ENCODE measurements at regions not wholly inside any gene's neighbourhood (a gene's known extent, or its start where the extent isn't known, plus 50 kb on each side); places are given as distances from the start of the nearest gene placed in this dataset.
A peak's percentile ranks its signal among the peaks of the same experiment; 100 is the strongest.

- H3K4me1 ChIP-seq (ENCODE audit: control insufficient read depth, insufficient read depth, low read length), result peaks cover 16% of the 10 kb centered on the region
- WGBS, 2 experiments (ENCODE audit: extremely low coverage in 2 of 2, insufficient read length in 1 of 2), result no CpG with 5 or more reads among the region's 6 CpGs
Measured at GRCh38 chr12:67431411-67432020, 162.4 kb downstream of the CAND1 start.

More at GRCh38 chr12:67431411-67432020, 162.4 kb downstream of the CAND1 start:
- CTCF ChIA-PET, result interaction anchor here (1.0 kb wide), 1 partner anchor 76 kb away, joined by 3 read pairs; no protein-coding TSS in a partner anchor
- Histone ChIP-seq H2BK120ac (ENCODE audit: low read depth, low read length) (no peak overlapping the region), H3K9me1 (ENCODE audit: insufficient read depth, low read length) (peaks cover 8% of the 10 kb centered on the region), H4K5ac (ENCODE audit: low read depth, low read length) (no peak overlapping the region), H2BK15ac (ENCODE audit: low read depth, low read length) (no peak overlapping the region), H3K56ac (ENCODE audit: extremely low read depth, insufficient read depth, low read length) (no peak overlapping the region), H3K4me3 (ENCODE audit: insufficient read depth, low read depth, low read length) (no peak overlapping the region), H3K9ac (ENCODE audit: low read depth, low read length) (no peak overlapping the region), H3K9me3 (ENCODE audit: control insufficient read depth, insufficient read depth, low read length) (no peaks in the 10 kb centered on the region), H3K4ac (ENCODE audit: low read depth, low read length) (0 out of 2 replicates have a peak overlapping the region, but pooled peaks have one; percentile 20), H3K79me1 (ENCODE audit: low read depth in 1 of 2, low read length in 2 of 2) (no peaks in the 10 kb centered on the region), H2BK5ac (ENCODE audit: low read depth, low read length, poor library complexity, severe bottlenecking) (no peak overlapping the region), H3K23ac (ENCODE audit: low read depth, low read length) (no peak overlapping the region), H2AK5ac (ENCODE audit: low read depth, low read length) (no peak overlapping the region; the same call in 1 of the 2 replicates), H3K36me3 (ENCODE audit: control insufficient read depth, insufficient read depth, low read length) (no peaks in the 10 kb centered on the region), H3K14ac (replicated peaks; ENCODE audit: low read depth, low read length) (0 out of 2 replicates have a peak overlapping the region, but pooled peaks have one; percentile 16), H2BK20ac (ENCODE audit: low read depth, low read length) (no peak overlapping the region), H4K8ac (ENCODE audit: low read depth in 2 of 2, low read length in 2 of 2) (no peak overlapping the region), H3K27me3 (ENCODE audit: control insufficient read depth, insufficient read depth, low read length) (no peaks in the 10 kb centered on the region), H4K91ac (ENCODE audit: insufficient read depth, low read depth, low read length) (no peak overlapping the region), H2AK9ac (replicated peaks; ENCODE audit: low read depth, low read length, poor library complexity) (no peak overlapping the region), H2AFZ (replicated peaks; ENCODE audit: low read length, poor library complexity) (no peak overlapping the region), H3K4me2 (ENCODE audit: low read depth, low read length) (no peak overlapping the region), H3K27ac (ENCODE audit: insufficient read depth, low read length) (no peak overlapping the region), H4K20me1 (ENCODE audit: insufficient read depth, low read length) (no peaks in the 10 kb centered on the region), H3K18ac (ENCODE audit: low read depth, low read length) (peak overlapping the region; percentile 34; the same call in 1 of the 2 replicates)
- in situ Hi-C loops (cut with MboI; ENCODE audit: low sequenced_read_pairs), result loop anchor here (10.0 kb wide), 1 partner anchor 223 kb away; no protein-coding TSS in a partner anchor
- intact Hi-C loops (cut with micrococcal nuclease), result no loop called here
- dilution Hi-C loops (cut with HindIII; ENCODE audit: low sequenced_read_pairs, unreplicated experiment), result no loop called here
- BruUV-seq (replicated peaks), result no TSS peak
- POLR2A ChIA-PET (ENCODE audit: unreplicated experiment), result interaction anchor here (0.7 kb wide), 1 partner anchor 95 kb away, joined by 3 read pairs; no protein-coding TSS in a partner anchor
- no peak for ATAC-seq (ENCODE audit: low read depth)
- TF ChIP-seq MAZ (IDR thresholded peaks at IDR 0.05; ENCODE audit: borderline replicate concordance, low read depth, low read length) (no peak), RCOR1 (IDR thresholded peaks at IDR 0.05; ENCODE audit: insufficient replicate concordance, low read length) (no peak), ELK1 (IDR thresholded peaks at IDR 0.05; ENCODE audit: borderline replicate concordance, low read depth, low read length) (no peak), BHLHE40 (IDR thresholded peaks at IDR 0.05; ENCODE audit: low read depth, low read length) (no peak), RFX5 (IDR thresholded peaks at IDR 0.05; ENCODE audit: low read depth, low read length) (no peak), SMC3 (IDR thresholded peaks at IDR 0.05; ENCODE audit: low read depth, low read length) (no peak), FOS (IDR thresholded peaks at IDR 0.05; ENCODE audit: low read depth, low read length) (no peak), USF2 (IDR thresholded peaks at IDR 0.05; ENCODE audit: low read depth, low read length) (no peak), RAD21 (IDR thresholded peaks at IDR 0.05; ENCODE audit: low read length) (no peak), POLR2A (IDR thresholded peaks at IDR 0.05; ENCODE audit: low read depth, low read length) (no peak), NFE2L2 (IDR thresholded peaks at IDR 0.05; ENCODE audit: low read depth, low read length) (no peak), CHD1 (IDR thresholded peaks at IDR 0.05; ENCODE audit: low read depth, low read length) (no peak)
- DNase-seq, result peak; percentile 32
